K562 (cell line): ENCODE measurements at regions not wholly inside any gene's neighbourhood (a gene's known extent, or its start where the extent isn't known, plus 50 kb on each side); places are given as distances from the start of the nearest gene placed in this dataset.

Experiments used
- ATAC-seq: fragments of 200-7000 bp; cut with Tn5 transposase; 3 replicates; pipeline ENCODE4 v1.9.1; 2020; ENCODE audit warnings: moderate library complexity
- BruUV-seq: library from RNA; stranded (reverse); fragments of 400-500 nt; replicated peaks from 2 replicates; lab custom pipeline; 2021; lab: Mats Ljungman, UMichigan
- CTCF ChIA-PET: fragments of 300-600 bp; formaldehyde crosslinking; extraction: SDS; loops from one replicate; lab custom pipeline; 2021; ENCODE audit warnings: low intra/inter-chr PET ratio; lab: Yijun Ruan, JAX
- POLR2A ChIA-PET: fragments of 300-600, 350-650 bp; sonication (Branson Sonifier 250); formaldehyde crosslinking; extraction: SDS; loops from one replicate; lab custom pipeline; 2021; ENCODE audit warnings: antibody characterized with exemption, inconsistent platforms; lab: Yijun Ruan, JAX
- DNase-seq, 4 experiments: peaks; one replicate each; pipeline versions ENCODE4 v3.0.0 to v3.0.0-alpha.2; 2011 to 2018; ENCODE audit warnings: low spot score in 3 of 4, mixed read lengths in 3 of 4; ENCODE audit errors: extremely low read depth in 1 of 4
- FAIRE-seq: peaks from 2 replicates; lab custom pipeline; 2011; peaks lifted over from hg19 to GRCh38; lab: Jason Lieb, UNC
- H2AFZ ChIP-seq: 2 replicates; pipeline ENCODE4 v1.6.0; 2011; ENCODE audit warnings: low read depth, low read length, control low read depth, inconsistent platforms
- H3K27ac ChIP-seq: fragments of 200-600 bp; 3 replicates; pipeline ENCODE4 v1.8.0; 2011; ENCODE audit warnings: low read depth, mild to moderate bottlenecking, control low read depth, inconsistent platforms, low read length, moderate library complexity, mixed read lengths; ENCODE audit errors: extremely low read depth
- H3K27me3 ChIP-seq, 2 experiments: fragments of 300-600 bp in 1 of 2; 2 replicates in 1 of 2; 3 replicates in 1 of 2; pipeline versions ENCODE4 v1.6.0 to v1.8.0; 2011; ENCODE audit warnings: inconsistent platforms in 2 of 2, low read length in 2 of 2, mild to moderate bottlenecking in 1 of 2, mixed read lengths in 1 of 2, moderate library complexity in 1 of 2; ENCODE audit not compliant: control insufficient read depth in 2 of 2, insufficient read depth in 2 of 2
- H3K36me3 ChIP-seq: fragments of 300-600 bp; 3 replicates; pipeline ENCODE4 v1.8.0; 2011; ENCODE audit warnings: mild to moderate bottlenecking, low read length, inconsistent platforms; ENCODE audit not compliant: control insufficient read depth, insufficient read depth
- H3K4me1 ChIP-seq, 2 experiments: fragments of 200-600 bp in 1 of 2; replicated peaks in 1 of 2; 2 replicates in 1 of 2; 3 replicates in 1 of 2; pipeline versions ENCODE4 v1.5.1 to v1.8.0; 2011; ENCODE audit warnings: inconsistent platforms in 2 of 2, low read length in 2 of 2, mild to moderate bottlenecking in 1 of 2, mixed read lengths in 1 of 2, moderate library complexity in 1 of 2; ENCODE audit not compliant: control insufficient read depth in 2 of 2, insufficient read depth in 2 of 2
- H3K4me2 ChIP-seq: 2 replicates; pipeline ENCODE4 v1.6.1; 2011; ENCODE audit warnings: low read length, control low read depth, inconsistent platforms, mixed read lengths; ENCODE audit not compliant: insufficient read depth
- H3K4me3 ChIP-seq: fragments of 200-600 bp; sonication (generic), shearing (Covaris generic); 2 replicates; pipeline ENCODE4 v1.5.1; 2016; ENCODE audit warnings: control low read depth, inconsistent platforms
- H3K79me2 ChIP-seq: fragments of 200-600 bp; 3 replicates; pipeline ENCODE4 v1.8.0; 2011; ENCODE audit warnings: low read length, inconsistent platforms; ENCODE audit not compliant: control insufficient read depth, insufficient read depth
- H3K9ac ChIP-seq, 2 experiments: 2 replicates each; pipeline versions ENCODE4 v1.6.0 to v1.6.1; 2011; ENCODE audit warnings: low read depth in 2 of 2, low read length in 2 of 2, control low read depth in 1 of 2, inconsistent platforms in 1 of 2, mild to moderate bottlenecking in 1 of 2, mixed read lengths in 1 of 2; ENCODE audit not compliant: insufficient read depth in 1 of 2
- H3K9me1 ChIP-seq: one replicate; pipeline ENCODE4 v1.6.0; 2011; ENCODE audit warnings: inconsistent platforms, mild to moderate bottlenecking, low read length, moderate library complexity; ENCODE audit not compliant: control insufficient read depth, insufficient read depth
- H3K9me3 ChIP-seq: replicated peaks from 2 replicates; pipeline ENCODE4 v1.5.1; 2011; ENCODE audit warnings: low read depth, low read length, inconsistent platforms; ENCODE audit not compliant: control insufficient read depth, insufficient read depth
- H4K20me1 ChIP-seq: replicated peaks from 2 replicates; pipeline ENCODE4 v1.6.1; 2011; ENCODE audit warnings: low read length, inconsistent platforms, mixed read lengths; ENCODE audit not compliant: control insufficient read depth, insufficient read depth
- BCL6 ChIP-seq: fragments of 250-450 bp; sonication (Bioruptor Pico); IDR thresholded peaks from 2 replicates; pipeline ENCODE4 v1.4.0; 2020
- CTBP1 ChIP-seq: fragments of 450-650 bp; IDR thresholded peaks from 2 replicates; pipeline ENCODE4 v1.6.1; 2016; ENCODE audit warnings: borderline replicate concordance
- FOXM1 ChIP-seq, 2 experiments: fragments of 450-650 bp in 1 of 2; sonication (generic) in 1 of 2; formaldehyde crosslinking in 1 of 2; IDR thresholded peaks; 2 replicates each; pipeline versions ENCODE4 v1.6.1 to v1.9.0; 2017 to 2022; ENCODE audit warnings: low read depth in 2 of 2, mild to moderate bottlenecking in 2 of 2, missing genetic modification reagents in 1 of 2, moderate library complexity in 1 of 2
- ZFP36 ChIP-seq: fragments of 150-350 bp; IDR thresholded peaks from 2 replicates; pipeline ENCODE4 v1.6.1; 2018; ENCODE audit warnings: low read length, low read depth; ENCODE audit not compliant: partially characterized antibody
- ZNF174 ChIP-seq: fragments of 250-450 bp; sonication (Bioruptor Pico); IDR thresholded peaks from 2 replicates; pipeline ENCODE4 v1.4.0; 2020; ENCODE audit warnings: mild to moderate bottlenecking
- ZNF77 ChIP-seq: fragments of 250-450 bp; sonication (Bioruptor Pico); IDR thresholded peaks from 2 replicates; pipeline ENCODE4 v1.5.0; 2020
- WGBS: fragments of 100-300 bp; shearing (Covaris generic); methylation state at CpG from one replicate; pipeline ENCODE4 v1.1.6; 2016; ENCODE audit warnings: low coverage, mixed read lengths; ENCODE audit not compliant: insufficient coverage; ENCODE audit errors: missing lambda C conversion rate; 5-methylcytosine and 5-hydroxymethylcytosine counted together
- in situ Hi-C: fragments of 300-500 bp; cut with MboI; formaldehyde crosslinking; loops from 4 replicates; pipeline ENCODE4 v1.15.0; 2018; ENCODE audit warnings: inconsistent platforms, mixed read lengths
- intact Hi-C: fragments of 100-400 bp; cut with micrococcal nuclease; formaldehyde crosslinking; loops from 2 replicates; pipeline ENCODE4 v1.14.2; 2022

DNA sequence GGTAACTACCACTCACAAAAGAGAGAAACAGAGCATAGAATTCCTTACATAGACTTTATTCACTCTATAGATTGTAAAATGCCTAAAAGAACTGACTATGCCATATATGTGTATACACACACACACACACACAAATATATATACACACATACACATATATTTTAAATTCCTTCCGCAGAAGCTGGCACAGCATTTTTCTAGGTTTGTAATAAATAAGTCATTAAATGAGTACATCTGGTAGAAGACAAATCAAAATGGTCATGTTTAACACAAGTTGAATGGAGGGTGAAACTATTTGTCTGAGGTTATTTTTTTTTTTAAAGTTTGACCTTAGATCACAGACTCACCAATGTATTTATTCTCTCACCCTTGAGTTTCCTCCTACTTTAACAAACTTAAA, 58.2 kb downstream of the CCER1 start:
- DNase-seq, result no peak
- H3K79me2 ChIP-seq, result no peaks in the 10 kb centered on the region
- no TSS peak for BruUV-seq
- H3K36me3 ChIP-seq, result no peaks in the 10 kb centered on the region
- no peak for TF ChIP-seq BCL6 (CRISPR knock-in tag)
- TF ChIP-seq ZFP36, result no peak
- TF ChIP-seq CTBP1, result no peak
- H3K4me2 ChIP-seq, result no peak overlapping the region
- no peak overlapping the region for H3K4me3 ChIP-seq
- in situ Hi-C loops (no loop called here), intact Hi-C loops (no loop called here)
- H3K9me3 ChIP-seq, result no peaks in the 10 kb centered on the region
- WGBS, result 0% methylated on average over 1 of the region's 1 CpG
- no peaks in the 10 kb centered on the region for H3K9me1 ChIP-seq
- no peak overlapping the region for H2AFZ ChIP-seq
- FAIRE-seq, result no peak
- ChIA-PET CTCF (no interaction called here), POLR2A (no interaction called here)
- ATAC-seq, result no peak
- no peaks in the 10 kb centered on the region for H4K20me1 ChIP-seq
- H3K27ac ChIP-seq, result no peak overlapping the region
- no peaks in the 10 kb centered on the region for H3K27me3 ChIP-seq
- H3K9ac ChIP-seq, result no peak overlapping the region
- H3K4me1 ChIP-seq, result no peaks in the 10 kb centered on the region

GRCh38 chr12:90896164-90896563, 58.8 kb downstream of the CCER1 start:
- Histone ChIP-seq H3K4me1 (no peaks in the 10 kb centered on the region), H3K9me1 (no peaks in the 10 kb centered on the region), H3K79me2 (no peaks in the 10 kb centered on the region), H3K4me2 (no peak overlapping the region), H4K20me1 (no peaks in the 10 kb centered on the region), H3K9ac (no peak overlapping the region), H3K27ac (no peak overlapping the region), H3K9me3 (no peaks in the 10 kb centered on the region), H3K36me3 (no peaks in the 10 kb centered on the region), H2AFZ (no peak overlapping the region), H3K4me3 (no peak overlapping the region), H3K27me3 (no peaks in the 10 kb centered on the region)
- no peak for ATAC-seq
- POLR2A ChIA-PET, result no interaction called here
- BruUV-seq, result no TSS peak
- in situ Hi-C loops (no loop called here), intact Hi-C loops (no loop called here)
- no peak for FAIRE-seq
- CTCF ChIA-PET, result no interaction called here
- DNase-seq, result no peak
- no peak for TF ChIP-seq ZNF77
- no peak for TF ChIP-seq FOXM1 (IDR thresholded peaks at IDR 0.05; ENCODE audit: low read depth)
- TF ChIP-seq FOXM1 (CRISPR knock-in tag; IDR thresholded peaks at IDR 0.05; ENCODE audit: low read depth), result no peak
- TF ChIP-seq ZNF174 (CRISPR knock-in tag), result no peak
